ENCODE measurements at regions not wholly inside any gene's neighbourhood (a gene's known extent, or its start where the extent isn't known, plus 50 kb on each side); places are given as distances from the start of the nearest gene placed in this dataset.

- Histone ChIP-seq H3K4me1 (ENCODE audit: insufficient read depth, low read length) (no peaks in the 10 kb centered on the region), H3K9me3 (ENCODE audit: low read length) (no peaks in the 10 kb centered on the region), H3K9me2 (replicated peaks; ENCODE audit: low read length) (no peaks in the 10 kb centered on the region), H3K27me3 (ENCODE audit: low read length) (no peaks in the 10 kb centered on the region), H3K4me2 (ENCODE audit: low read length) (no peak overlapping the region), H3F3A (ENCODE audit: low read length, unreplicated experiment) (no peaks in the 10 kb centered on the region), H3K27ac (ENCODE audit: low read length) (no peak overlapping the region), H3K9ac (ENCODE audit: low read length) (no peak overlapping the region), H2AFZ (ENCODE audit: low read length) (no peak overlapping the region), H3K79me2 (ENCODE audit: low read length) (no peaks in the 10 kb centered on the region), H3K4me3 (ENCODE audit: low read length) (no peak overlapping the region), H4K20me1 (ENCODE audit: low read length) (no peaks in the 10 kb centered on the region), H3K36me3 (ENCODE audit: low read depth, low read length) (no peaks in the 10 kb centered on the region)
- ChIA-PET POLR2A (ENCODE audit: unreplicated experiment) (no interaction called here), CTCF (no interaction called here)
- ATAC-seq (no peak), DNase-seq (no peak)
- BruUV-seq (replicated peaks): no TSS peak
- intact Hi-C loops (cut with micrococcal nuclease): no loop called here
- TF ChIP-seq EZH2phosphoT487 (IDR thresholded peaks at IDR 0.05; ENCODE audit: borderline replicate concordance, low read length): no peak
- no peak for TF ChIP-seq CTCF (conservative IDR thresholded peaks at IDR 0.05; ENCODE audit: low read depth, low read length)
- no peak for TF ChIP-seq EZH2 (IDR thresholded peaks at IDR 0.05; ENCODE audit: low read length, unreplicated experiment)
These were observed 148.5 kb upstream of the GATA6 start for GRCh38 chr18:22020867-22021370.

GRCh38 chr18:22021701-22022100 is 147.7 kb upstream of the GATA6 start:
- Histone ChIP-seq H3K79me2 (ENCODE audit: low read length) (no peaks in the 10 kb centered on the region), H3K9me3 (ENCODE audit: low read length) (no peaks in the 10 kb centered on the region), H3K27me3 (ENCODE audit: low read length) (no peaks in the 10 kb centered on the region), H2AFZ (ENCODE audit: low read length) (no peak overlapping the region), H3K27ac (ENCODE audit: low read length) (no peak overlapping the region), H3K9ac (ENCODE audit: low read length) (no peak overlapping the region), H3K9me2 (replicated peaks; ENCODE audit: low read length) (no peaks in the 10 kb centered on the region), H3K36me3 (ENCODE audit: low read depth, low read length) (no peaks in the 10 kb centered on the region), H4K20me1 (ENCODE audit: low read length) (no peaks in the 10 kb centered on the region), H3K4me1 (ENCODE audit: insufficient read depth, low read length) (no peaks in the 10 kb centered on the region), H3K4me2 (ENCODE audit: low read length) (no peak overlapping the region), H3F3A (ENCODE audit: low read length, unreplicated experiment) (no peaks in the 10 kb centered on the region), H3K4me3 (ENCODE audit: low read length) (no peak overlapping the region)
- intact Hi-C loops (cut with micrococcal nuclease): no loop called here
- no peak for TF ChIP-seq EZH2phosphoT487 (IDR thresholded peaks at IDR 0.05; ENCODE audit: borderline replicate concordance, low read length)
- no peak for TF ChIP-seq CTCF (conservative IDR thresholded peaks at IDR 0.05; ENCODE audit: low read depth, low read length)
- no peak for TF ChIP-seq EZH2 (IDR thresholded peaks at IDR 0.05; ENCODE audit: low read length, unreplicated experiment)
- DNase-seq: no peak
- CTCF ChIA-PET: no interaction called here
- no TSS peak for BruUV-seq (replicated peaks)
- POLR2A ChIA-PET (ENCODE audit: unreplicated experiment): no interaction called here
- ATAC-seq: no peak

GRCh38 chr18:22024924-22025323 is 144.5 kb upstream of the GATA6 start:
- Histone ChIP-seq H3K9me2 (replicated peaks; ENCODE audit: low read length) (no peaks in the 10 kb centered on the region), H2AFZ (ENCODE audit: low read length) (no peak overlapping the region), H3K4me3 (ENCODE audit: low read length) (no peak overlapping the region), H3K9me3 (ENCODE audit: low read length) (no peaks in the 10 kb centered on the region), H3K4me1 (ENCODE audit: insufficient read depth, low read length) (no peaks in the 10 kb centered on the region), H4K20me1 (ENCODE audit: low read length) (no peaks in the 10 kb centered on the region), H3K27me3 (ENCODE audit: low read length) (no peaks in the 10 kb centered on the region), H3F3A (ENCODE audit: low read length, unreplicated experiment) (no peaks in the 10 kb centered on the region), H3K27ac (ENCODE audit: low read length) (no peak overlapping the region), H3K9ac (ENCODE audit: low read length) (no peak overlapping the region), H3K36me3 (ENCODE audit: low read depth, low read length) (no peaks in the 10 kb centered on the region), H3K4me2 (ENCODE audit: low read length) (no peak overlapping the region), H3K79me2 (ENCODE audit: low read length) (no peaks in the 10 kb centered on the region)
- TF ChIP-seq EZH2phosphoT487 (IDR thresholded peaks at IDR 0.05; ENCODE audit: borderline replicate concordance, low read length) (no peak), EZH2 (IDR thresholded peaks at IDR 0.05; ENCODE audit: low read length, unreplicated experiment) (no peak), CTCF (conservative IDR thresholded peaks at IDR 0.05; ENCODE audit: low read depth, low read length) (no peak)
- CTCF ChIA-PET: no interaction called here
- intact Hi-C loops (cut with micrococcal nuclease): no loop called here
- no peak for ATAC-seq
- no TSS peak for BruUV-seq (replicated peaks)
- DNase-seq: no peak
- POLR2A ChIA-PET (ENCODE audit: unreplicated experiment): no interaction called here
